Neural cell (in vitro differentiated cells): ENCODE measurements at regions not wholly inside any gene's neighbourhood (a gene's known extent, or its start where the extent isn't known, plus 50 kb on each side); places are given as distances from the start of the nearest gene placed in this dataset.

ENCODE experiments used
- H2AFZ ChIP-seq: fragments of 200-600, 300-800 bp; sonication (generic), shearing (Covaris generic); 2 replicates; pipeline ENCODE4 v1.6.0; 2014; ENCODE audit warnings: low read depth, mild to moderate bottlenecking, antibody characterized with exemption, low read length, moderate library complexity
- H3F3A ChIP-seq: fragments of 200-600 bp; shearing (Covaris generic); 2 replicates; pipeline ENCODE4 v1.6.1; 2016; ENCODE audit warnings: mild to moderate bottlenecking, moderate library complexity, mixed read lengths, antibody characterized with exemption, low read length; ENCODE audit not compliant: insufficient read depth, poor library complexity, severe bottlenecking
- H3K27ac ChIP-seq: fragments of 200-600, 300-800 bp; sonication (generic), shearing (Covaris generic); 2 replicates; pipeline ENCODE4 v1.5.1; 2014; ENCODE audit warnings: mild to moderate bottlenecking, low read length, moderate library complexity
- H3K27me3 ChIP-seq: fragments of 300-800, 200-600 bp; sonication (generic), shearing (Covaris generic); 2 replicates; pipeline ENCODE4 v1.6.0; 2014; ENCODE audit warnings: mild to moderate bottlenecking, low read depth, low read length, moderate library complexity; ENCODE audit not compliant: insufficient read depth
- H3K36me3 ChIP-seq: fragments of 300-800, 200-600 bp; sonication (generic), shearing (Covaris generic); 2 replicates; pipeline ENCODE4 v1.5.1; 2014; ENCODE audit warnings: mild to moderate bottlenecking, antibody characterized with exemption, low read length, moderate library complexity; ENCODE audit not compliant: insufficient read depth
- H3K4me2 ChIP-seq: fragments of 300-800, 200-600 bp; sonication (generic), shearing (Covaris generic); 2 replicates; pipeline ENCODE4 v1.6.0; 2014; ENCODE audit warnings: mild to moderate bottlenecking, low read length
- H3K4me3 ChIP-seq: fragments of 300-800, 200-600 bp; sonication (generic), shearing (Covaris generic); 2 replicates; pipeline ENCODE4 v1.5.1; 2014; ENCODE audit warnings: mild to moderate bottlenecking, low read length, moderate library complexity
- H3K79me2 ChIP-seq: fragments of 200-600 bp; shearing (Covaris generic); replicated peaks from 2 replicates; pipeline ENCODE4 v1.6.0; 2014; ENCODE audit warnings: mild to moderate bottlenecking, low read length, moderate library complexity; ENCODE audit not compliant: insufficient read depth
- H3K9ac ChIP-seq: fragments of 300-800, 200-600 bp; sonication (generic), shearing (Covaris generic); 2 replicates; pipeline ENCODE4 v1.6.1; 2016; ENCODE audit warnings: mild to moderate bottlenecking, low read length, mixed read lengths
- H3K9me2 ChIP-seq: fragments of 200-600 bp; shearing (Covaris generic); 2 replicates; pipeline ENCODE4 v1.6.1; 2016; ENCODE audit warnings: mild to moderate bottlenecking, low read length, mixed read lengths; ENCODE audit not compliant: insufficient read depth
- H3K9me3 ChIP-seq: fragments of 200-600, 300-800 bp; sonication (generic), shearing (Covaris generic); 2 replicates; pipeline ENCODE4 v1.6.1; 2016; ENCODE audit warnings: mild to moderate bottlenecking, mixed run types, low read length, moderate library complexity, mixed read lengths
- H4K20me1 ChIP-seq: fragments of 200-600 bp; shearing (Covaris generic); 2 replicates; pipeline ENCODE4 v1.6.1; 2016; ENCODE audit warnings: mild to moderate bottlenecking, mixed run types; ENCODE audit not compliant: insufficient read depth
- EP300 ChIP-seq: fragments of 450-650 bp; conservative IDR thresholded peaks from 2 replicates; pipeline ENCODE4 v1.6.1; 2014; ENCODE audit warnings: antibody characterized with exemption, mild to moderate bottlenecking, moderate library complexity; ENCODE audit not compliant: poor library complexity, severe bottlenecking
- EZH2 ChIP-seq: fragments of 200-600, 300-800 bp; shearing (Covaris generic), sonication (generic); IDR thresholded peaks from 2 replicates; pipeline ENCODE4 v1.6.1; 2014; ENCODE audit warnings: antibody characterized with exemption, low read length, borderline replicate concordance, mild to moderate bottlenecking; ENCODE audit not compliant: insufficient read depth, poor library complexity, severe bottlenecking
- MXI1 ChIP-seq: fragments of 450-650 bp; conservative IDR thresholded peaks from 2 replicates; pipeline ENCODE4 v1.6.1; 2014; ENCODE audit warnings: antibody characterized with exemption, mild to moderate bottlenecking; ENCODE audit not compliant: poor library complexity, severe bottlenecking
- POLR2AphosphoS5 ChIP-seq: IDR thresholded peaks from 2 replicates; pipeline ENCODE4 v1.6.1; 2012
- RAD21 ChIP-seq: fragments of 450-650 bp; conservative IDR thresholded peaks from 2 replicates; pipeline ENCODE4 v1.6.1; 2014; ENCODE audit warnings: antibody characterized with exemption, mild to moderate bottlenecking, moderate library complexity
- SMC3 ChIP-seq: fragments of 450-650 bp; conservative IDR thresholded peaks from 2 replicates; pipeline ENCODE4 v1.6.1; 2014; ENCODE audit warnings: antibody characterized with exemption, mild to moderate bottlenecking, moderate library complexity; ENCODE audit not compliant: poor library complexity
- TAF1 ChIP-seq: IDR thresholded peaks from 2 replicates; pipeline ENCODE4 v1.6.1; 2012; ENCODE audit warnings: low read depth
- TF ChIP-seq, protein P1 (sequence below): fragments of 450-650 bp; IDR thresholded peaks from 2 replicates; pipeline ENCODE4 v1.5.1; 2014; ENCODE audit warnings: antibody characterized with exemption, mild to moderate bottlenecking, moderate library complexity; ENCODE audit not compliant: poor library complexity, severe bottlenecking
- TF ChIP-seq, protein P2 (sequence below): IDR thresholded peaks from 2 replicates; pipeline ENCODE4 v1.6.1; 2012; ENCODE audit warnings: borderline replicate concordance

DNA sequence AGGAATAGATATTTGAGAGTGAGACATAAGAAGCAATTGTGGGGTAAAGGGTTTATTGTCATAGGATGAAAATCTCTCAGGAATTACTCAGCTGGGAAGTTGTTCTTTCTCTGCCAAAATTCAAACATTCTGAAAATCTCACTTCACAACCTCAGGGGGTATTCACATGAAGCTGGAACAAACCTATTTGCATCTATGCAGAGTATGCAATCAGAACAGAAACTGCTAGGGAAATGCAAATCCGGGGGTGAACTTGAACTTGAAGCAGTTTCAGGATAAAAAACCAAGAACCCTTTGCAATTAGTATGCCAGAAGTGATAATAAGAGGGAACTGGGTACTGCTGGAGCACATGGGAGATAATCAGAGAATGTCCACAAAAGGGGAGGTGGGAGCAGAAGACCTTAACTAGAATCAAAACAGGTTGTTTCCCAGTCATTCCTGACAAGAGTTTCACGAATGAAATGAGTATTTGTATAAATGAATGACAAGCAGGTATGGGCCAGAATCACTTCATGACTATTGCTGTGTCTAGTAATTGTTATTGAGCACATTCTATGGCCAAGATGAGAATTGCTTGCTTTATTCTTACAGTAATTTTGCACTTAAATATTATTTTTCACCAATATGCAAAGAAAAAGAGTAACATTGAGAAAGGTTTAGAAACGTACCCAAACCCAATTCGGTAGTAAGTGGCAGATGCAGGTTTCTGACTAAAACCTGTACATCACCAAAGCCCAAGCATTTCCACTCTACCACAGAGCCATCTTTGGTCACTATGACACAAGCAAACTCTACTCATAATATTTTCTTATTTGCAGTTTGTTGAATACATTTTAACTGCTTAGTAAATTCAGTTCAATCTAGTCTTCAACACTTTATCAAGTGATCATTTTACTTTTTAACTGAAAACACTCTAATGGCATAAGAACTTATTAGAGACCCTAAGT is 61.8 kb upstream of the UBASH3B start:
- Histone ChIP-seq H3K4me3 (no peak overlapping the region), H3K79me2 (no peaks in the 10 kb centered on the region), H3K4me2 (no peak overlapping the region), H3K9me3 (no peaks in the 10 kb centered on the region), H3K27me3 (no peaks in the 10 kb centered on the region), H2AFZ (no peak overlapping the region), H4K20me1 (no peaks in the 10 kb centered on the region), H3F3A (no peaks in the 10 kb centered on the region), H3K36me3 (no peaks in the 10 kb centered on the region), H3K9me2 (no peaks in the 10 kb centered on the region), H3K27ac (no peak overlapping the region), H3K9ac (no peak overlapping the region)
- TF ChIP-seq POLR2AphosphoS5 (no peak), EZH2 (no peak), RAD21 (no peak), TAF1 (no peak), SMC3 (no peak), EP300 (no peak), MXI1 (no peak)
- TF ChIP-seq, protein P1, sequence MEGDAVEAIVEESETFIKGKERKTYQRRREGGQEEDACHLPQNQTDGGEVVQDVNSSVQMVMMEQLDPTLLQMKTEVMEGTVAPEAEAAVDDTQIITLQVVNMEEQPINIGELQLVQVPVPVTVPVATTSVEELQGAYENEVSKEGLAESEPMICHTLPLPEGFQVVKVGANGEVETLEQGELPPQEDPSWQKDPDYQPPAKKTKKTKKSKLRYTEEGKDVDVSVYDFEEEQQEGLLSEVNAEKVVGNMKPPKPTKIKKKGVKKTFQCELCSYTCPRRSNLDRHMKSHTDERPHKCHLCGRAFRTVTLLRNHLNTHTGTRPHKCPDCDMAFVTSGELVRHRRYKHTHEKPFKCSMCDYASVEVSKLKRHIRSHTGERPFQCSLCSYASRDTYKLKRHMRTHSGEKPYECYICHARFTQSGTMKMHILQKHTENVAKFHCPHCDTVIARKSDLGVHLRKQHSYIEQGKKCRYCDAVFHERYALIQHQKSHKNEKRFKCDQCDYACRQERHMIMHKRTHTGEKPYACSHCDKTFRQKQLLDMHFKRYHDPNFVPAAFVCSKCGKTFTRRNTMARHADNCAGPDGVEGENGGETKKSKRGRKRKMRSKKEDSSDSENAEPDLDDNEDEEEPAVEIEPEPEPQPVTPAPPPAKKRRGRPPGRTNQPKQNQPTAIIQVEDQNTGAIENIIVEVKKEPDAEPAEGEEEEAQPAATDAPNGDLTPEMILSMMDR = no peak
- TF ChIP-seq, protein P2, sequence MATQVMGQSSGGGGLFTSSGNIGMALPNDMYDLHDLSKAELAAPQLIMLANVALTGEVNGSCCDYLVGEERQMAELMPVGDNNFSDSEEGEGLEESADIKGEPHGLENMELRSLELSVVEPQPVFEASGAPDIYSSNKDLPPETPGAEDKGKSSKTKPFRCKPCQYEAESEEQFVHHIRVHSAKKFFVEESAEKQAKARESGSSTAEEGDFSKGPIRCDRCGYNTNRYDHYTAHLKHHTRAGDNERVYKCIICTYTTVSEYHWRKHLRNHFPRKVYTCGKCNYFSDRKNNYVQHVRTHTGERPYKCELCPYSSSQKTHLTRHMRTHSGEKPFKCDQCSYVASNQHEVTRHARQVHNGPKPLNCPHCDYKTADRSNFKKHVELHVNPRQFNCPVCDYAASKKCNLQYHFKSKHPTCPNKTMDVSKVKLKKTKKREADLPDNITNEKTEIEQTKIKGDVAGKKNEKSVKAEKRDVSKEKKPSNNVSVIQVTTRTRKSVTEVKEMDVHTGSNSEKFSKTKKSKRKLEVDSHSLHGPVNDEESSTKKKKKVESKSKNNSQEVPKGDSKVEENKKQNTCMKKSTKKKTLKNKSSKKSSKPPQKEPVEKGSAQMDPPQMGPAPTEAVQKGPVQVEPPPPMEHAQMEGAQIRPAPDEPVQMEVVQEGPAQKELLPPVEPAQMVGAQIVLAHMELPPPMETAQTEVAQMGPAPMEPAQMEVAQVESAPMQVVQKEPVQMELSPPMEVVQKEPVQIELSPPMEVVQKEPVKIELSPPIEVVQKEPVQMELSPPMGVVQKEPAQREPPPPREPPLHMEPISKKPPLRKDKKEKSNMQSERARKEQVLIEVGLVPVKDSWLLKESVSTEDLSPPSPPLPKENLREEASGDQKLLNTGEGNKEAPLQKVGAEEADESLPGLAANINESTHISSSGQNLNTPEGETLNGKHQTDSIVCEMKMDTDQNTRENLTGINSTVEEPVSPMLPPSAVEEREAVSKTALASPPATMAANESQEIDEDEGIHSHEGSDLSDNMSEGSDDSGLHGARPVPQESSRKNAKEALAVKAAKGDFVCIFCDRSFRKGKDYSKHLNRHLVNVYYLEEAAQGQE = no peak

DNA sequence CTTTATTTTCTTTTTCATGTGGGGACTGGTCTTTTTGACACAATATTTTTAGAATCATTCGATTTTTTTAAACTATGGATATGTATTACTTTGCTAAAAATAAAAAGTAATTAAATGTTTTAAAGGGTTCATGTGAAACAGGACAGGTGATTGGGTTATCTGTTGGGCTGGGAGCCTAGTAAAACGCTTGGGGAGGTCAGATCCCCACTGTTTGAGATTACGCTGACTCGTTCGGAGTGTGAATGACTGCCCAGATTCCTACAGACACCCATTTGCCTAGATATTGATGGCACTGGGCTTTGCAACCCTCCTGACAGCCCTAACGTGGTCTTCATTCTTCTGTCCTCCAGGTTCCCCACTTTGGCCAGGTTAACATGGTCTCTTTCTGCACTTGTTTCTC is 62.9 kb upstream of the UBASH3B start:
- Histone ChIP-seq H3K9me2 (no peaks in the 10 kb centered on the region), H3K27me3 (no peaks in the 10 kb centered on the region), H3F3A (no peaks in the 10 kb centered on the region), H3K9me3 (no peaks in the 10 kb centered on the region), H3K9ac (no peak overlapping the region), H4K20me1 (no peaks in the 10 kb centered on the region), H3K36me3 (no peaks in the 10 kb centered on the region), H2AFZ (no peak overlapping the region), H3K79me2 (no peaks in the 10 kb centered on the region), H3K4me2 (no peak overlapping the region), H3K4me3 (no peak overlapping the region), H3K27ac (no peak overlapping the region)
- TF ChIP-seq, protein P2 = no peak
- no peak for TF ChIP-seq EP300
- TF ChIP-seq EZH2 = no peak
- no peak for TF ChIP-seq POLR2AphosphoS5
- no peak for TF ChIP-seq RAD21
- TF ChIP-seq, protein P1 = no peak
- TF ChIP-seq MXI1 = no peak
- TF ChIP-seq TAF1 = no peak
- TF ChIP-seq SMC3 = no peak
